Spleen (tissue), 7 donors: ENCODE measurements at regions not wholly inside any gene's neighbourhood (a gene's known extent, or its start where the extent isn't known, plus 50 kb on each side); places are given as distances from the start of the nearest gene placed in this dataset.

Source experiments
- POLR2A ChIP-seq, 3 donors: fragments of 450-650 bp; IDR thresholded peaks; one replicate each; pipeline ENCODE4 v1.5.1; 2017; ENCODE audit warnings: antibody characterized with exemption in 3 of 3, mild to moderate bottlenecking in 1 of 3
- TF ChIP-seq, protein P1 (sequence below), 11 experiments: fragments of 200-600 bp in 7 of 11; fragments of 450-650 bp in 4 of 11; sonication (generic) in 4 of 11; IDR thresholded peaks in 8 of 11; conservative IDR thresholded peaks in 3 of 11; 1 replicate in 7 of 11; 2 replicates in 4 of 11; pipeline versions ENCODE4 v1.4.0 to v1.8.0; 2016 to 2021; ENCODE audit warnings: antibody characterized with exemption in 11 of 11, inconsistent platforms in 4 of 11, mild to moderate bottlenecking in 1 of 11
- donor health status: DM: no; HTN: no; CAD: no; lungs with moderate emphysema.
- donor health status: DM: no; HTN: no; CAD: no.
- donor health status: DM: no; HTN: no; CAD: no.

- TF ChIP-seq, protein P1, sequence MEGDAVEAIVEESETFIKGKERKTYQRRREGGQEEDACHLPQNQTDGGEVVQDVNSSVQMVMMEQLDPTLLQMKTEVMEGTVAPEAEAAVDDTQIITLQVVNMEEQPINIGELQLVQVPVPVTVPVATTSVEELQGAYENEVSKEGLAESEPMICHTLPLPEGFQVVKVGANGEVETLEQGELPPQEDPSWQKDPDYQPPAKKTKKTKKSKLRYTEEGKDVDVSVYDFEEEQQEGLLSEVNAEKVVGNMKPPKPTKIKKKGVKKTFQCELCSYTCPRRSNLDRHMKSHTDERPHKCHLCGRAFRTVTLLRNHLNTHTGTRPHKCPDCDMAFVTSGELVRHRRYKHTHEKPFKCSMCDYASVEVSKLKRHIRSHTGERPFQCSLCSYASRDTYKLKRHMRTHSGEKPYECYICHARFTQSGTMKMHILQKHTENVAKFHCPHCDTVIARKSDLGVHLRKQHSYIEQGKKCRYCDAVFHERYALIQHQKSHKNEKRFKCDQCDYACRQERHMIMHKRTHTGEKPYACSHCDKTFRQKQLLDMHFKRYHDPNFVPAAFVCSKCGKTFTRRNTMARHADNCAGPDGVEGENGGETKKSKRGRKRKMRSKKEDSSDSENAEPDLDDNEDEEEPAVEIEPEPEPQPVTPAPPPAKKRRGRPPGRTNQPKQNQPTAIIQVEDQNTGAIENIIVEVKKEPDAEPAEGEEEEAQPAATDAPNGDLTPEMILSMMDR (IDR thresholded peaks at IDR 0.05 in 8 of 11, conservative IDR thresholded peaks at IDR 0.05 in 3 of 11): no peak
- TF ChIP-seq POLR2A (IDR thresholded peaks at IDR 0.05): no peak
Observed at GRCh38 chr7:34544621-34545020, 113.4 kb upstream of the NPSR1 start.
